SH-SY5Y (cell line): ENCODE measurements at regions not wholly inside any gene's neighbourhood (a gene's known extent, or its start where the extent isn't known, plus 50 kb on each side); places are given as distances from the start of the nearest gene placed in this dataset.

Experiments
- GATA2 ChIP-seq: IDR thresholded peaks from 2 replicates; pipeline ENCODE4 v1.6.1; 2011; ENCODE audit warnings: mild to moderate bottlenecking, low read depth, low read length
- GATA3 ChIP-seq: IDR thresholded peaks from 2 replicates; pipeline ENCODE4 v1.6.1; 2011; ENCODE audit warnings: low read depth, mild to moderate bottlenecking, low read length, moderate library complexity

- TF ChIP-seq GATA2 = no peak
- no peak for TF ChIP-seq GATA3
Measured at GRCh38 chr14:106166650-106167204, 640.3 kb downstream of the TMEM121 start.
